ENCODE measurements at regions not wholly inside any gene's neighbourhood (a gene's known extent, or its start where the extent isn't known, plus 50 kb on each side); places are given as distances from the start of the nearest gene placed in this dataset.

DNA sequence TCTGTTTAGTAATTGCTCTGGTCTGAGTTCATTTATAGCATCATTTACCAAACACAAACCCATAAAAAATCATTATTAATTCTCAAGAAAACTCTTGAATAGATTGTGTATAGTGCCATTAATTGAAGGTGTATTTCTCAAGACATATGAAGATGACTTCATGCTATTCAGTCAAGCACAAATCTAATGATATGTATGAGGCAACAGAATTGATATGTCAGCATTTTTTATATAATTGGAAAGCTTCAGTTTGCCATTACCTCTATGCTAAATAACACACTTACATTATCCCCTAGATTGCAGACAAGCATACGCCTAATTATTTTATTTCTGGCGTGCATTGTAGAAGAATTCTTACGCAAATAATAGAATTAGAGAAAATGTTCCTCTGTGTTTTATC, 461.8 kb downstream of the PDHA2 start:
- dilution Hi-C loops (cut with HindIII; ENCODE audit: low sequenced_read_pairs, unreplicated experiment) = no loop called here
- no peaks in the 10 kb centered on the region for H3K4me1 ChIP-seq (ENCODE audit: control insufficient read depth, insufficient read depth, low read length)
- CTCF ChIA-PET = no interaction called here

More for the DNA sequence above, 461.8 kb downstream of the PDHA2 start:
- H3K4ac ChIP-seq (ENCODE audit: low read depth, low read length) = no peak overlapping the region
- ATAC-seq (ENCODE audit: low read depth) (no peak), DNase-seq (no peak)
- H3K4me2 ChIP-seq (ENCODE audit: low read depth, low read length) = no peak overlapping the region
- H3K79me1 ChIP-seq (ENCODE audit: low read depth in 1 of 2, low read length in 2 of 2) = no peaks in the 10 kb centered on the region
- H3K18ac ChIP-seq (ENCODE audit: low read depth, low read length) = no peak overlapping the region
- no peak overlapping the region for H2AK9ac ChIP-seq (replicated peaks; ENCODE audit: low read depth, low read length, poor library complexity)
- H2AK5ac ChIP-seq (ENCODE audit: low read depth, low read length) = no peak overlapping the region
- no peak overlapping the region for H2BK15ac ChIP-seq (ENCODE audit: low read depth, low read length)
- no peak overlapping the region for H4K8ac ChIP-seq (ENCODE audit: low read depth in 2 of 2, low read length in 2 of 2)
- in situ Hi-C loops (cut with MboI; ENCODE audit: low sequenced_read_pairs) (no loop called here), intact Hi-C loops (cut with micrococcal nuclease) (no loop called here)
- no TSS peak for BruUV-seq (replicated peaks)
- no peaks in the 10 kb centered on the region for H3K36me3 ChIP-seq (ENCODE audit: control insufficient read depth, insufficient read depth, low read length)
- TF ChIP-seq MAFK (IDR thresholded peaks at IDR 0.05; ENCODE audit: low read depth, low read length) (peak; percentile 95), CHD1 (IDR thresholded peaks at IDR 0.05; ENCODE audit: low read depth, low read length) (no peak)
- H2BK120ac ChIP-seq (ENCODE audit: low read depth, low read length) = no peak overlapping the region
- no peak overlapping the region for H2BK5ac ChIP-seq (ENCODE audit: low read depth, low read length, poor library complexity, severe bottlenecking)
- no peak overlapping the region for H4K91ac ChIP-seq (ENCODE audit: insufficient read depth, low read depth, low read length)
- no peak overlapping the region for H2AFZ ChIP-seq (replicated peaks; ENCODE audit: low read length, poor library complexity)
- no peak overlapping the region for H3K4me3 ChIP-seq (ENCODE audit: insufficient read depth, low read depth, low read length)
- H3K9me3 ChIP-seq (ENCODE audit: control insufficient read depth, insufficient read depth, low read length) = no peaks in the 10 kb centered on the region; the same call in 1 of the 2 replicates
- no peak overlapping the region for H4K5ac ChIP-seq (ENCODE audit: low read depth, low read length)
- H3K14ac ChIP-seq (replicated peaks; ENCODE audit: low read depth, low read length) = no peak overlapping the region
- no peak overlapping the region for H3K9ac ChIP-seq (ENCODE audit: low read depth, low read length)
- no peak overlapping the region for H3K23ac ChIP-seq (ENCODE audit: low read depth, low read length)
- no peak overlapping the region for H3K56ac ChIP-seq (ENCODE audit: extremely low read depth, insufficient read depth, low read length)
- no peak overlapping the region for H3K27ac ChIP-seq (ENCODE audit: insufficient read depth, low read length)
- H3K27me3 ChIP-seq (ENCODE audit: control insufficient read depth, insufficient read depth, low read length) = no peaks in the 10 kb centered on the region
- no CpG with 5 or more reads among the region's 3 CpGs for WGBS, 2 experiments (ENCODE audit: extremely low coverage in 2 of 2, insufficient read length in 1 of 2)
- H2BK20ac ChIP-seq (ENCODE audit: low read depth, low read length) = no peak overlapping the region
- POLR2A ChIA-PET (ENCODE audit: unreplicated experiment) = no interaction called here
- no peaks in the 10 kb centered on the region for H4K20me1 ChIP-seq (ENCODE audit: insufficient read depth, low read length)
- no peaks in the 10 kb centered on the region for H3K9me1 ChIP-seq (ENCODE audit: insufficient read depth, low read length)
